ENCODE measurements at regions not wholly inside any gene's neighbourhood (a gene's known extent, or its start where the extent isn't known, plus 50 kb on each side); places are given as distances from the start of the nearest gene placed in this dataset.

DNA sequence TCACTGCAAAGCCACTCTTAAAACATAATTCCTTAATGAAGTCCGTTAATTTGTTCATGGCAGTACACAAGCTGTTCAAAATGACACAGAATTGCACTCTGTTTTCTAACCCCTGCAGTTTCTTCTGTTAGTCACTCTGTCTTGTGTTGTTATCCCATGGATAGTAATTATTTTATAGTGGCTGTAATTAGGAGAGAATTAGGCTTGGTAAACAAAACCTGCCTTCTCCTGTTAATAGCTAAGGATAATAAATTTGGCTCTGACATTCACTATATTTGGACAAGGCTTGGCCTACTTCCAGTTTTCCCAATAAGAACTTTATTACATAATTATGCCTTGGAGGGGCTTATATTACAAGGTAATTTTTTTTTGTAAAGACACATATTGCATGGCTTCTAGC is 330.3 kb upstream of the FIGN start:
- H3K4me3 ChIP-seq (ENCODE audit: low read length) = no peak overlapping the region
- H3K27ac Mint-ChIP-seq = no peak overlapping the region
- peaks cover 9% of the 10 kb centered on the region for H3K4me1 Mint-ChIP-seq
- WGBS, 2 experiments (ENCODE audit: insufficient coverage in 1 of 2, insufficient read length in 1 of 2) = 91 to 100% methylated on average over 1 of the region's 1 CpG
- no peaks in the 10 kb centered on the region for H3K9me3 Mint-ChIP-seq
- no peak overlapping the region for H3K9ac ChIP-seq (ENCODE audit: extremely low read depth, low read length, poor library complexity, severe bottlenecking)
- no peaks in the 10 kb centered on the region for H3K27me3 ChIP-seq (ENCODE audit: control insufficient read depth, insufficient read depth, low read length, poor library complexity, severe bottlenecking)
- no peaks in the 10 kb centered on the region for H3K27me3 Mint-ChIP-seq (ENCODE audit: insufficient read depth)
- H3K36me3 Mint-ChIP-seq (ENCODE audit: low read depth) = no peaks in the 10 kb centered on the region
- H3K9me3 ChIP-seq (ENCODE audit: control insufficient read depth, low read length) = no peaks in the 10 kb centered on the region
- no peaks in the 10 kb centered on the region for H3K36me3 ChIP-seq (ENCODE audit: control insufficient read depth, insufficient read depth, low read length)
- no peak overlapping the region for H3K4me3 Mint-ChIP-seq
- TF ChIP-seq, protein P1, sequence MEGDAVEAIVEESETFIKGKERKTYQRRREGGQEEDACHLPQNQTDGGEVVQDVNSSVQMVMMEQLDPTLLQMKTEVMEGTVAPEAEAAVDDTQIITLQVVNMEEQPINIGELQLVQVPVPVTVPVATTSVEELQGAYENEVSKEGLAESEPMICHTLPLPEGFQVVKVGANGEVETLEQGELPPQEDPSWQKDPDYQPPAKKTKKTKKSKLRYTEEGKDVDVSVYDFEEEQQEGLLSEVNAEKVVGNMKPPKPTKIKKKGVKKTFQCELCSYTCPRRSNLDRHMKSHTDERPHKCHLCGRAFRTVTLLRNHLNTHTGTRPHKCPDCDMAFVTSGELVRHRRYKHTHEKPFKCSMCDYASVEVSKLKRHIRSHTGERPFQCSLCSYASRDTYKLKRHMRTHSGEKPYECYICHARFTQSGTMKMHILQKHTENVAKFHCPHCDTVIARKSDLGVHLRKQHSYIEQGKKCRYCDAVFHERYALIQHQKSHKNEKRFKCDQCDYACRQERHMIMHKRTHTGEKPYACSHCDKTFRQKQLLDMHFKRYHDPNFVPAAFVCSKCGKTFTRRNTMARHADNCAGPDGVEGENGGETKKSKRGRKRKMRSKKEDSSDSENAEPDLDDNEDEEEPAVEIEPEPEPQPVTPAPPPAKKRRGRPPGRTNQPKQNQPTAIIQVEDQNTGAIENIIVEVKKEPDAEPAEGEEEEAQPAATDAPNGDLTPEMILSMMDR (conservative IDR thresholded peaks at IDR 0.05) = no peak
- no peak for DNase-seq
- H3K27ac ChIP-seq (ENCODE audit: low read depth, low read length) = no peak overlapping the region
- H3K4me1 ChIP-seq (ENCODE audit: control insufficient read depth, insufficient read depth, low read length) = no peaks in the 10 kb centered on the region

DNA sequence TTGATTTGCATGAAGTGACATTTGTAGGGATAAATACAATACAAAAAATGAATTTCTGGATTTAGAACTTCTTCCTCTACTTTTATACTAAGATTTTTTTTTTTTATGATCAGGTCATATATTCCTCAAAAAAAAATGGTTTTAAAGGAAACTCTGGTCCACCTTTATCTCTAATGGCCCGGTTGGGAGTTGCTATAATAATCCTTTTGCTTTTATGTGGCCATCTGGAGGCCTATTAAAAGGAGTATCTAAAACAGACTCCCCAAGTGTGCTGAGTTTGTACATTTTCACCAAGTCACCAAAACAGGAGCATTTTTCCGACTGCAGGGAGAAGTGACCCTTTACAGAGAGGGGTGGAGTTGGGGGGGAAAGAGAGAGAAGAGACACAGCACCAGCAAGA is 329.2 kb upstream of the FIGN start:
- H3K36me3 ChIP-seq (ENCODE audit: control insufficient read depth, insufficient read depth, low read length) = no peaks in the 10 kb centered on the region
- H3K27ac ChIP-seq (ENCODE audit: low read depth, low read length) = no peak overlapping the region
- Mint-ChIP-seq H3K9me3 (no peaks in the 10 kb centered on the region), H3K27ac (no peak overlapping the region), H3K36me3 (ENCODE audit: low read depth) (no peaks in the 10 kb centered on the region), H3K4me1 (peaks cover 9% of the 10 kb centered on the region), H3K27me3 (ENCODE audit: insufficient read depth) (no peaks in the 10 kb centered on the region), H3K4me3 (no peak overlapping the region)
- no peak overlapping the region for H3K9ac ChIP-seq (ENCODE audit: extremely low read depth, low read length, poor library complexity, severe bottlenecking)
- H3K9me3 ChIP-seq (ENCODE audit: control insufficient read depth, low read length) = no peaks in the 10 kb centered on the region
- H3K4me3 ChIP-seq (ENCODE audit: low read length) = no peak overlapping the region
- no peak for DNase-seq
- no peaks in the 10 kb centered on the region for H3K27me3 ChIP-seq (ENCODE audit: control insufficient read depth, insufficient read depth, low read length, poor library complexity, severe bottlenecking)
- TF ChIP-seq, protein P1 (conservative IDR thresholded peaks at IDR 0.05) = no peak
- 83 to 88% methylated on average over 1 to 2 of the region's 2 CpGs for WGBS, 2 experiments (ENCODE audit: insufficient coverage in 1 of 2, insufficient read length in 1 of 2)
- no peaks in the 10 kb centered on the region for H3K4me1 ChIP-seq (ENCODE audit: control insufficient read depth, insufficient read depth, low read length)

DNA sequence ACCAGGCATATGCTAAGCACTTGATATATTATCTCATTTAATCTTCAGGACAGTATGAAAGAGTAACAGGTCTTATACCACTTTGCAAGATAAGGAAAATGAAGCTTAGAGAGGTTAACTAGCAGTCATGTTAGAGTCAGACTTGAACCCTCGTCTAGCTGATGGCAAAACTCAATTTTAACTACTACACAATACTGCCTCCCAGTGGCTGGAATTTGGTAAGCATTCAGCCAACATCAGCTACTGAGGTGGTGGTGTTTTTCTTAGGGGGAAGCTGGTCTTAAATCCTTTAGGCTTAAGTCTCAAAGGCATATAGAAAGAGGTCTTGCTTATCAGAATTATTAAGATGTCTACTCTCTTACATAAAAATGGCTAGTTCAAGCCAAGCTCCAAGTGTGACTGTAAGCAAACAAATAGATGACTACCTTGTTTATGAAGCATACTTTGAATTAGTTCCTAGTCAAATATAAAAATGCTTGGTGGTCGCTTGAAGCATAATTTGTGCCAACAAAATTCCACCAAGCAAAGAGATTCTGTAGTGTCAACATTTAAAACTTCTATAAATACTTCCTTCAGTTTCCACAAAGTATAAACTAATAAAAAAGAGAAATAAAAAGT is 325.4 kb upstream of the FIGN start:
- H3K36me3 Mint-ChIP-seq (ENCODE audit: low read depth) = no peaks in the 10 kb centered on the region
- Histone ChIP-seq H3K36me3 (ENCODE audit: control insufficient read depth, insufficient read depth, low read length) (no peaks in the 10 kb centered on the region), H3K27ac (ENCODE audit: low read depth, low read length) (no peak overlapping the region), H3K4me1 (ENCODE audit: control insufficient read depth, insufficient read depth, low read length) (no peaks in the 10 kb centered on the region), H3K9ac (ENCODE audit: extremely low read depth, low read length, poor library complexity, severe bottlenecking) (no peak overlapping the region), H3K9me3 (ENCODE audit: control insufficient read depth, low read length) (no peaks in the 10 kb centered on the region), H3K4me3 (ENCODE audit: low read length) (no peak overlapping the region), H3K27me3 (ENCODE audit: control insufficient read depth, insufficient read depth, low read length, poor library complexity, severe bottlenecking) (no peaks in the 10 kb centered on the region)
- no peak overlapping the region for H3K27ac Mint-ChIP-seq
- peak; percentile 90 for DNase-seq
- WGBS, 2 experiments (ENCODE audit: insufficient coverage in 1 of 2, insufficient read length in 1 of 2) = 75% methylated on average over 2 of the region's 2 CpGs; no CpG with 5 or more reads in 1 of the 2 experiments
- TF ChIP-seq, protein P1 (conservative IDR thresholded peaks at IDR 0.05) = peak; percentile 91
- H3K4me1 Mint-ChIP-seq = no peaks in the 10 kb centered on the region
- H3K9me3 Mint-ChIP-seq = no peaks in the 10 kb centered on the region
- no peaks in the 10 kb centered on the region for H3K27me3 Mint-ChIP-seq (ENCODE audit: insufficient read depth)
- no peak overlapping the region for H3K4me3 Mint-ChIP-seq

All from endodermal cell (in vitro differentiated cells).